Astrocyte of the cerebellum (primary cell): ENCODE measurements at regions not wholly inside any gene's neighbourhood (a gene's known extent, or its start where the extent isn't known, plus 50 kb on each side); places are given as distances from the start of the nearest gene placed in this dataset.
"Not testable (repeated sequence)": the region's sequence is repeated elsewhere in the genome, so short reads cannot be mapped to it uniquely, and the experiment has no call there.

ENCODE experiments used
- DNase-seq: peaks from one replicate; pipeline ENCODE4 v3.0.0-alpha.2; 2011; ENCODE audit warnings: low read depth
- H3K4me3 ChIP-seq: 2 replicates; pipeline ENCODE4 v1.5.1; 2011; ENCODE audit warnings: mild to moderate bottlenecking, low read depth, low read length, moderate library complexity
- CTCF ChIP-seq: IDR thresholded peaks from 2 replicates; pipeline ENCODE4 v1.5.1; 2012; ENCODE audit warnings: low read length, low read depth, moderate library complexity, mild to moderate bottlenecking; ENCODE audit errors: missing control alignments
- in situ Hi-C: cut with HindIII; loops from 2 replicates; pipeline ENCODE4 v1.10.0; 2017; ENCODE audit warnings: low sequenced_read_pairs

GRCh38 chr2:52036024-52036423 lies 1004.1 kb upstream of the NRXN1 start:
- no peak for TF ChIP-seq CTCF
- DNase-seq, result no peak
- in situ Hi-C loops, result no loop called here

DNA sequence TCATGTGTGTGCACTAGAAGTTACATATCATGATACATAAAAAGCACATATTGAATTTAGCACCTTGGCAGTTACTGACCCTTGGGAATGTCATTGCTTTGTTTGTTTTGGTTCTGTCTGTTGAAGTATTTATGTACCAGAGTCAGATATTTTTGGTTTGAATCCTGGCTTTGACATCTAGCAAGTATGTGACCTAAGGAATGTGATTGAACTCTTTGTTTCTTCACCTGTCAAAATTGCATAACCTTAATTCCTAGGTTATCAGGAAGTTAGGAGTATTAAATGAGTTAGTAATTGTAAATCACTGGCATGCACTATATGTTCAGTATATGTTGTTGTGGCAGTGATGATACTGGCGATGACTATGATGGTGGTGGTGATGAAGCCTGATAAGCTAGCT lies 1003.5 kb upstream of the NRXN1 start:
- in situ Hi-C loops, result no loop called here
- H3K4me3 ChIP-seq, result no peak overlapping the region
- TF ChIP-seq CTCF, result no peak
- no peak for DNase-seq

More at GRCh38 chr2:52036024-52036423, 1004.1 kb upstream of the NRXN1 start:
- no peak overlapping the region for H3K4me3 ChIP-seq

DNA sequence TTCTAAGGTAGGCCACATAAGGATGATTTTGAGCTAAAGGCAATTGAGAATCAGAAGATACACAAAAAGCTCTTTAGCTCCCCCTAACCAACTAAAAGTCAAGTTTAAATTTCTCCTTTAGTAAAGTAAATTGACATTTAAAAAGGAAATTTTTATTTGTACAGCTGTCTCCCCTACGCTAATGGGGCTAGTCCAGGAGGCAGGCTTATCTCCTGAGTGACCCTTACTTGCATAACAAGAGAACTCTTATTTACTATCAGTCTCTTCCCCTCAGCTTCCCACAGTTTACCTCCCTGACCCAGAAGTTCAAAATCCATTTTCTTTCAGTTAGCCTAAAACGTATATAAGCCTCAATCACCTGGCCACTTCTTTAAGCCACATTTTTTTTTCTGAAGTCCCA lies 1002.8 kb upstream of the NRXN1 start:
- in situ Hi-C loops, result no loop called here
- H3K4me3 ChIP-seq, result no peak overlapping the region
- TF ChIP-seq CTCF, result no peak
- no peak for DNase-seq

DNA sequence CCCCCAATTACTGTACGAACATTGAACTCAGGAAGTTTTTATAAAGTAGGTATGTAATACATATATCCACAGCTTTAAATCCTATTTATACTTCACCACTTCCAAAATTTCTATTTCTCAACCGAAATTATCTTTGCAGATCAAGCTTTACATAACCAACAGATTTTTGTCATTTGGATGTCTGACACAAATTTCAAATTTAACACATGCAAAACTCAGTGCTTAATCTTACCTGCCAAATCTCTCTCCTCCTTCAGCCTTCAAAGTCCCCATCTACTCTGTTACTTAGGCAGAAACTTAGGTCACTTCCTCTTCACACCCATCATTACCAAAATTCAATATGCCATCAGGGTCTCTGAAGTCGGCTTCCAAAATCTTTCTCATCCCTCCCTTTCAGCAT lies 990.1 kb upstream of the NRXN1 start:
- in situ Hi-C loops, result no loop called here
- TF ChIP-seq CTCF, result no peak
- no peak for DNase-seq
- no peak overlapping the region for H3K4me3 ChIP-seq

DNA sequence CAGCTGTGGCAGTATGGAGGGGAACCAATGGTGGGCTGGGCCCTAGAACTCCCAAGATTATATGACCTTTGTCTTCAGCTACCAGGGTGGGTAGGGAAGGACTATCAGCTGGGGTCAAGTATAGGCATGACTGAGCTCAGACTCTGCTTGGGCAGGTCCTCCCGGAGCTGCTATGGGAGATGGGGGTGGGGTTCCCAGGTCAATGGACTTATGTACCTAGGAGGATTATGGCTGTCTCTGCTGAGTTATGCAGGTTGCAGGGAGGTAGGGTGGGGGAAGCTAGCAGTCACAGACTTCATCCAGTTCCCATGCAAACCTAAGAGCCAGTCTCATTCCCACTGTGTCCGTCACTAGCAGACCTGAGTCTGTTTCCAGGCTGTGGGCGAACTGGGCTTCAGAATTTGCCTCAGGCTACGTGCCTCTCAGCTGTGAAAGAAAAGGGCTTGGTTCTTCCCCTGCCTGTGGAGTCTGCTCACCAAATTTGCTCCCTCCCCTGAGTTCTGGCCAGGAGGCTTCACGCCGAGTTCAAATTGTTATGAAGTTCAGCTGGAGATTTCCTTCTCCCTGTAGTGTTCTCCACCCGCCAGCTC lies 985.8 kb upstream of the NRXN1 start:
- in situ Hi-C loops, result no loop called here
- no peak for TF ChIP-seq CTCF
- no peak overlapping the region for H3K4me3 ChIP-seq
- DNase-seq, result no peak

- DNase-seq, in situ Hi-C loops, H3K4me3 ChIP-seq: not testable (repeated sequence)
Observed at GRCh38 chr2:52006821-52007366, 975.0 kb upstream of the NRXN1 start.

DNA sequence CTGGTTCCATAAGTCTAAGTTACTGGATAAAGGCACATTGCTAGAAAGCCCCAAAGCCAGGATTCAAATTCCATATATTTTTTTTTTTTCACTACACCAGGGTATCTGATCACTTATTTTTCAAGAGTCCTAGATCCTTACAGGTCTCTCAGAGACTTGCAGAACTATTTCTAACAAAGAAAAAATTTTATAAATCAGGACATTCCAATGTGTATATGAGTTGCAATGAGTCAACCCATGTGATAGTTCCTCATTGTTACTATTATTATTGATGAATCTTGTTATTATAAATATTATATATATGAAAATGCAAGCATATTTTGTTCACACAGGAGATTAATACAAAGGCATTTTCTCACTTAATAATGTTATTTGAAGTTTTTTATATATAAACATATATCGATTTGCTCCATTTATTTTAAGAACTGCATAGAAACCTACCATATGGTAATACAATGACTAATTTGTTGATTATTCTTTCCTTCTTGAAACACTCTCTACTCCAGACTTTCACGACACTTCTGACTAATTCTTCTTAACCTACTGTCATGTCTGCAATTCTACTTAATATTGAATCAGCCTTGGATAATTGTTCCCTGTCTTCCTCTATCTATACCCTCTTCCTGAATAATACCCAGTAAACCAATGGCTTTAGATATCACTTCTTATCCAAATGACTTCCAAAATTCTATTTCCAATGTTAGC lies 968.4 kb upstream of the NRXN1 start:
- in situ Hi-C loops, result no loop called here
- H3K4me3 ChIP-seq, result no peak overlapping the region
- no peak for DNase-seq
- no peak for TF ChIP-seq CTCF
